Glutamatergic neuron (in vitro differentiated cells): ENCODE measurements at regions not wholly inside any gene's neighbourhood (a gene's known extent, or its start where the extent isn't known, plus 50 kb on each side); places are given as distances from the start of the nearest gene placed in this dataset.

Experiments
- DNase-seq: peaks from one replicate; pipeline ENCODE4 v3.0.0; 2022
- H3K27ac Mint-ChIP-seq: one replicate; pipeline ENCODE4 v1.8.0; 2020; ENCODE audit warnings: mild to moderate bottlenecking, mixed read lengths, inconsistent platforms; ENCODE audit not compliant: unreplicated experiment
- H3K27me3 Mint-ChIP-seq: one replicate; pipeline ENCODE4 v1.8.0; 2020; ENCODE audit warnings: mild to moderate bottlenecking, moderate library complexity, mixed read lengths, inconsistent platforms; ENCODE audit not compliant: unreplicated experiment
- H3K36me3 Mint-ChIP-seq: one replicate; pipeline ENCODE4 v1.8.0; 2020; ENCODE audit warnings: mild to moderate bottlenecking, mixed read lengths, inconsistent platforms; ENCODE audit not compliant: unreplicated experiment
- H3K4me1 Mint-ChIP-seq: one replicate; pipeline ENCODE4 v1.8.0; 2020; ENCODE audit warnings: mild to moderate bottlenecking, low read depth, mixed read lengths, inconsistent platforms; ENCODE audit not compliant: unreplicated experiment
- H3K4me3 Mint-ChIP-seq: one replicate; pipeline ENCODE4 v1.8.0; 2020; ENCODE audit warnings: mild to moderate bottlenecking, mixed read lengths, inconsistent platforms; ENCODE audit not compliant: unreplicated experiment
- H3K9me3 Mint-ChIP-seq: one replicate; pipeline ENCODE4 v1.8.0; 2020; ENCODE audit warnings: mild to moderate bottlenecking, moderate library complexity, mixed read lengths, inconsistent platforms; ENCODE audit not compliant: unreplicated experiment
- CTCF ChIP-seq: fragments of 200-600 bp; sonication (generic); IDR thresholded peaks from one replicate; pipeline ENCODE4 v1.5.0; 2021; ENCODE audit not compliant: partially characterized antibody, unreplicated experiment

GRCh38 chr13:50527188-50527587, 316.3 kb downstream of the DLEU7 start:
- H3K27ac Mint-ChIP-seq: no peak overlapping the region
- peaks cover 8% of the 10 kb centered on the region for H3K4me1 Mint-ChIP-seq
- DNase-seq: no peak
- TF ChIP-seq CTCF: no peak
- H3K9me3 Mint-ChIP-seq: no peaks in the 10 kb centered on the region
- H3K36me3 Mint-ChIP-seq: no peaks in the 10 kb centered on the region
- H3K4me3 Mint-ChIP-seq: no peak overlapping the region
- no peaks in the 10 kb centered on the region for H3K27me3 Mint-ChIP-seq

DNA sequence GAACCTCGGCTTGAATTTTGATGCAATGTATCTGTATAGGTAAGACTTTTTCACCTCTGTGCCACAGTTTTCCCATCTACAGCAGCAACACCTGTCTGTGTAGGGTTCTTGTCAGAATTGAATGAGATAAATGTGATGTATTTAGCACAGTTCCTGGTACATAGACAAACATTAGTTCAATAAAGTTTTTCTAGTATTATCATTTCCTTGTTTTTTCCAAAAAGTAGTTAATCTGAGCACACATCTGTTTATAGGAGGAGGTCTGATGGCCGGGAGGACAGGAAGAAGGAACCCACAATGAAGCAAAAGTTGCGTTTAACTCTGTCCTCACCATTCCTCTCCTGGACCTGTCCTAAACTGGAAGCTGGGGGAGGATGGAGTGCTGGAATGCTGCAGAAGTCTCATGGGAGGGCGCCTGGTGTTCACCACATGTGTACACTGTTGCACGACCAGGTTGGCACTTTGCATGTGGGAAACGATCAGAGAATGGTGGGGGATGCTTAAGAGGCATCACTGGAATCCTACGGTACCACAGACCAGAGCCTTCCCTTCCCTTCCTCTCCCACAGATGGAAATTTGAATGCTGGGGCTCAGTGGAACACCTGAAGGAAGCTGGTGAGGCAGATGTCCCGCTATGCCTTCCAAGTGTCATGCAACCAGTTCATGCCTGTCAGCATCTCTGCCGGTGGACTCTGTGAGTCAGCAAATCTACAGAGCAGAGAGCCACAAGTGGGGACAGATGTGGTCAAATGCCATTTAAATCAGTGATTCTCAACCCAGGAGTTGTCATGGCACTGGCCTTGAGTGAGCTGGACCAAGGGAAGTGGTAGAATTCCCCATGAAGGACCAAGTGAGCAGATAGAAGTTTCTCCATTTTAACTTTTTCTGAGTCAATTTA, 315.6 kb downstream of the DLEU7 start:
- no peak for TF ChIP-seq CTCF
- Mint-ChIP-seq H3K27ac (no peak overlapping the region), H3K4me1 (peaks cover 8% of the 10 kb centered on the region), H3K27me3 (no peaks in the 10 kb centered on the region), H3K9me3 (no peaks in the 10 kb centered on the region), H3K36me3 (no peaks in the 10 kb centered on the region), H3K4me3 (no peak overlapping the region)
- DNase-seq: no peak

DNA sequence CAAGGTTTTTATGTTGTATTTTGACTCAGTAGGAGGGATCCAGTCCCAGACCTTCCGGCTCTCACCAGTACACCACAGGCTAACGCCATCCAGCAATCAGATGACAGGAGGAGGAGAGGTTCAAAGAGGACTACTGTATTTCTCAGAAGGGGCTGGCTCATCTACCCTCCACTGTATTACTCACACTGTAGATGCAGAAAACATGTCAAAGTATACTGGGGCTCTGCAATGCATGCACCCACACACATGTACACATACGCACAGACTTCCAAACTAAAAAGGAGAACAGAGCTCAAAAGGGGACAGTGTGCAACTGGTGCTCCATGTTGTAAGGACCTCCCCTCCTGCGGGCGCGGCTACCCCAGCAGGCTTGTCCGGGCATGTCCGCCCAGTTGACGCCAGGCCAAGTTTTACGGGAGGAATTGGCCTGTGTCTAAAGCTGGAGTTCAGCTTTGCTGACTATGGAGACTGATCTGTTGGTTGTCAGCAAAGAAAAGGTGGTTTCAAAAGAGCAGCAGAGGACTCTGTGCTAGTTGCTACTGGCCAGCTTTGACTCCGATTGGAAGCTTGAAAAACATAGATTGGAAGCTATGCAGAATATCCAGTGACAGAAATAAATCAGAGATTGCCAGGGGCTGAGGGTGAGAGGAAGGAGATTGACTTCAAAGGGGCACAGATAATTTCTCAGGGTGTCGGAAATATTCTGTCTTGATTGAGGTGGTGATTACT, 314.2 kb downstream of the DLEU7 start:
- H3K9me3 Mint-ChIP-seq: no peaks in the 10 kb centered on the region
- no peak for TF ChIP-seq CTCF
- peaks cover 6% of the 10 kb centered on the region for H3K36me3 Mint-ChIP-seq
- peaks cover 8% of the 10 kb centered on the region for H3K4me1 Mint-ChIP-seq
- no peaks in the 10 kb centered on the region for H3K27me3 Mint-ChIP-seq
- peak overlapping the region; percentile 77 for H3K27ac Mint-ChIP-seq
- DNase-seq: peak; percentile 27
- H3K4me3 Mint-ChIP-seq: no peak overlapping the region

GRCh38 chr13:50531917-50532899, 311.3 kb downstream of the DLEU7 start:
- no peak for TF ChIP-seq CTCF
- DNase-seq: no peak
- H3K27me3 Mint-ChIP-seq: peaks cover 2% of the 10 kb centered on the region
- peaks cover 19% of the 10 kb centered on the region for H3K36me3 Mint-ChIP-seq
- peaks cover 5% of the 10 kb centered on the region for H3K9me3 Mint-ChIP-seq
- no peak overlapping the region for H3K27ac Mint-ChIP-seq
- no peak overlapping the region for H3K4me3 Mint-ChIP-seq
- peaks cover 6% of the 10 kb centered on the region for H3K4me1 Mint-ChIP-seq
